Endodermal cell (in vitro differentiated cells): ENCODE measurements at regions not wholly inside any gene's neighbourhood (a gene's known extent, or its start where the extent isn't known, plus 50 kb on each side); places are given as distances from the start of the nearest gene placed in this dataset.

Source experiments
- DNase-seq: peaks from one replicate; pipeline ENCODE4 v3.0.0-alpha.2; 2017
- H3K27ac ChIP-seq: 2 replicates; pipeline ENCODE4 v1.5.1; 2013; ENCODE audit warnings: mild to moderate bottlenecking, low read depth, low read length, moderate library complexity
- H3K27me3 ChIP-seq: 2 replicates; pipeline ENCODE4 v1.6.1; 2013; ENCODE audit warnings: mild to moderate bottlenecking, low read length, moderate library complexity; ENCODE audit not compliant: insufficient read depth, control insufficient read depth, poor library complexity, severe bottlenecking
- H3K36me3 ChIP-seq: 2 replicates; pipeline ENCODE4 v1.7.0; 2013; ENCODE audit warnings: mild to moderate bottlenecking, low read length, moderate library complexity; ENCODE audit not compliant: control insufficient read depth, insufficient read depth
- H3K4me1 ChIP-seq: one replicate; pipeline ENCODE4 v1.7.0; 2013; ENCODE audit warnings: low read length; ENCODE audit not compliant: control insufficient read depth, insufficient read depth
- H3K4me3 ChIP-seq: 2 replicates; pipeline ENCODE4 v1.5.1; 2013; ENCODE audit warnings: mild to moderate bottlenecking, low read length, moderate library complexity
- H3K9ac ChIP-seq: 2 replicates; pipeline ENCODE4 v1.6.1; 2013; ENCODE audit warnings: mild to moderate bottlenecking, low read length, moderate library complexity; ENCODE audit not compliant: poor library complexity, severe bottlenecking; ENCODE audit errors: extremely low read depth
- H3K9me3 ChIP-seq: 2 replicates; pipeline ENCODE4 v1.6.1; 2013; ENCODE audit warnings: mild to moderate bottlenecking, low read length, moderate library complexity; ENCODE audit not compliant: control insufficient read depth
- H3K27ac Mint-ChIP-seq: 2 replicates; pipeline ENCODE4 v1.8.0; 2020; ENCODE audit warnings: mixed read lengths
- H3K27me3 Mint-ChIP-seq: 2 replicates; pipeline ENCODE4 v1.8.0; 2021; ENCODE audit warnings: mild to moderate bottlenecking, mixed read lengths; ENCODE audit not compliant: insufficient read depth
- H3K36me3 Mint-ChIP-seq: 2 replicates; pipeline ENCODE4 v1.8.0; 2020; ENCODE audit warnings: low read depth, mixed read lengths
- H3K4me1 Mint-ChIP-seq: 2 replicates; pipeline ENCODE4 v1.8.0; 2020; ENCODE audit warnings: mixed read lengths
- H3K4me3 Mint-ChIP-seq: 2 replicates; pipeline ENCODE4 v1.8.0; 2020; ENCODE audit warnings: mild to moderate bottlenecking, moderate library complexity, mixed read lengths
- H3K9me3 Mint-ChIP-seq: 2 replicates; pipeline ENCODE4 v1.8.0; 2020; ENCODE audit warnings: mild to moderate bottlenecking, mixed read lengths
- CTCF ChIP-seq: fragments of 200-600 bp; sonication (generic); conservative IDR thresholded peaks from 2 replicates; pipeline ENCODE4 v1.5.0; 2021; ENCODE audit warnings: antibody characterized with exemption, mild to moderate bottlenecking
- WGBS, 2 experiments: methylation state at CpG; one replicate each; pipeline versions ENCODE4 v1.1.5 to v1.1.7; 2013; ENCODE audit warnings: missing lambda C conversion rate in 2 of 2, mixed read lengths in 1 of 2; ENCODE audit not compliant: insufficient coverage in 1 of 2, insufficient read length in 1 of 2; 5-methylcytosine and 5-hydroxymethylcytosine counted together

DNA sequence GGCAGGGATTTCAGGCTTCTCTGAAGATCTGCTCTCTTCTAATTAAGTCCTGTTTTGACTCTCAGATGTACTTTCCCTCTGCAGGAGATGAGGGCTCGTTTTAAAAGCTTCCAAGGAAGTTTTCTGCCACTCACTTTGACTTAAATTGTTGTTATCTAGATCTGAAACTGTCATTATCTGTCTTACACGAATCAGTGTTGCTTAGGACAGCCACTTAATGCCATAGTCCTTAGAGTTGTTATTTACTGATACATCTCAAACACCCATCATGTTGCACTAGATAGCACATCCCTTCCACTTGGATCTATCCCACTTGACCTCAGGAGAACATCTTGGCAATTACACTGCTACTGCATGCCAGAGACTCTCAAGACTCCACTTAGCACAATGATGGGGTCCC, 86.9 kb upstream of the FAT3 start:
- H3K4me3 Mint-ChIP-seq, result no peak overlapping the region
- no peaks in the 10 kb centered on the region for H3K27me3 Mint-ChIP-seq
- no peaks in the 10 kb centered on the region for H3K9me3 Mint-ChIP-seq
- no peak overlapping the region for H3K4me3 ChIP-seq
- no peak overlapping the region for H3K9ac ChIP-seq
- H3K4me1 Mint-ChIP-seq, result peaks cover 6% of the 10 kb centered on the region
- no peak overlapping the region for H3K27ac ChIP-seq
- no peaks in the 10 kb centered on the region for H3K36me3 Mint-ChIP-seq
- no peaks in the 10 kb centered on the region for H3K27me3 ChIP-seq
- H3K9me3 ChIP-seq, result no peaks in the 10 kb centered on the region
- TF ChIP-seq CTCF, result no peak
- WGBS, 2 experiments, result 67 to 84% methylated on average over 2 of the region's 2 CpGs
- no peaks in the 10 kb centered on the region for H3K4me1 ChIP-seq
- H3K36me3 ChIP-seq, result no peaks in the 10 kb centered on the region
- H3K27ac Mint-ChIP-seq, result no peak overlapping the region
- no peak for DNase-seq

DNA sequence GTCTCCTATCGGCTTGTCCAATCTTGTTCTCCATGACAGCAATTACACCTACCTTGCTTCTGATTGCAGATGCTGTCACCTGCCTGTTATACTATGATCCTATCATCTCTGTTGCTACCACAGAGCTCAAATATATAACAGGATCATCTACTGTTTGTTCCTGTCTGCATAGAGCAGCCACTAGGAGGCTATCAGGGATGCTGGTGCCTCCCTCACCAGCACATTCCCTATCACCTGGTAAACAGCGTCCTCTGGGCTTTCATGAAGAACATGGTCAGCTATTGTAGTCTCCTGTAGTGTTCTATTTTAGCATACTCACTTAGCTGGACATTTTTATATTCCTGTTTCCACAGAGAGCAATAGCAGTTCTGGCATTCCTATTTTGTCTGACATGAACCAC, 87.8 kb upstream of the FAT3 start:
- Mint-ChIP-seq H3K9me3 (no peaks in the 10 kb centered on the region), H3K27ac (no peak overlapping the region), H3K4me3 (no peak overlapping the region), H3K27me3 (no peaks in the 10 kb centered on the region), H3K36me3 (no peaks in the 10 kb centered on the region), H3K4me1 (peaks cover 6% of the 10 kb centered on the region)
- no peaks in the 10 kb centered on the region for H3K4me1 ChIP-seq
- peak; percentile 83 for TF ChIP-seq CTCF
- no peak overlapping the region for H3K4me3 ChIP-seq
- no peak overlapping the region for H3K9ac ChIP-seq
- H3K9me3 ChIP-seq, result no peaks in the 10 kb centered on the region
- WGBS, 2 experiments, result 70 to 72% methylated on average over 2 of the region's 2 CpGs
- no peaks in the 10 kb centered on the region for H3K36me3 ChIP-seq
- DNase-seq, result peak; percentile 77
- H3K27ac ChIP-seq, result no peak overlapping the region
- no peaks in the 10 kb centered on the region for H3K27me3 ChIP-seq

DNA sequence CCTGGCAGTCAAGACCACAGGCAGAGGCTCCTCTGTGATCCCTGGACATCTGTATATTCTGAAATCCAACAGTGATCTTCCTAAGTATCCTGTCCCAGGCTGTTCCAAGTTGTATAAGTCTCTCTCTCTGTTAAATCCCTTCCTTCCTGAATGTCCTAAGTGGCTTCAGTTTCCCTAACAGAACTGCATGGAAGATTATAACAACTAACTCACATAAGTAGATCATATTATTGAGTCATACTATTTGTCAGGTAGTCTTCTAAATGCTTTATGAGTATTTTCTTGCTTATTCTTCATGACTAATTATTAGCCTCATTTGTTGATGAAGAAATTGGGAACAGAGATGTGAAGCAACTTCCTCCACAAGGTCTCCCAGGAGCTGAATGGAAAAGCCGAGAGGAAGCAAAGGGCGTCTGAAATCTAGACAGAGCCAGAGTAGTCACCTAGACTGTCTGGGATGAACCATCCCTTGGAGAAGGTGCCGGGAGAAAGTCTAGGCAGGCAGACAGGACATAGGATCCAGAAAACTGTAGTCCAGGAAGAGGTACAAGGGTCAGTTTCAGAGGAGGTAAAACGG, 93.2 kb upstream of the FAT3 start:
- no peaks in the 10 kb centered on the region for H3K36me3 ChIP-seq
- H3K36me3 Mint-ChIP-seq, result no peaks in the 10 kb centered on the region
- H3K9me3 Mint-ChIP-seq, result no peaks in the 10 kb centered on the region
- H3K4me3 ChIP-seq, result no peak overlapping the region
- H3K27me3 Mint-ChIP-seq, result no peaks in the 10 kb centered on the region
- H3K9me3 ChIP-seq, result no peaks in the 10 kb centered on the region
- WGBS, 2 experiments, result 93 to 94% methylated on average over 4 of the region's 4 CpGs
- H3K9ac ChIP-seq, result no peak overlapping the region
- TF ChIP-seq CTCF, result no peak
- H3K4me1 Mint-ChIP-seq, result peaks cover 4% of the 10 kb centered on the region
- no peak for DNase-seq
- no peaks in the 10 kb centered on the region for H3K27me3 ChIP-seq
- H3K4me3 Mint-ChIP-seq, result no peak overlapping the region
- H3K4me1 ChIP-seq, result no peaks in the 10 kb centered on the region
- no peak overlapping the region for H3K27ac ChIP-seq
- H3K27ac Mint-ChIP-seq, result no peak overlapping the region
